ENCODE measurements at regions not wholly inside any gene's neighbourhood (a gene's known extent, or its start where the extent isn't known, plus 50 kb on each side); places are given as distances from the start of the nearest gene placed in this dataset.

GRCh38 chr9:95691435-95691834, 174.7 kb upstream of the PTCH1 start:
- TF ChIP-seq ZNF488 (tag by site-specific recombination; IDR thresholded peaks at IDR 0.05): no peak
- TF ChIP-seq ZBTB49 (tag by site-specific recombination; IDR thresholded peaks at IDR 0.05; ENCODE audit: low read depth): no peak
- no peak for TF ChIP-seq ZNF121 (tag by site-specific recombination; IDR thresholded peaks at IDR 0.05)
- no peak for TF ChIP-seq CTCF (tag by site-specific recombination; IDR thresholded peaks at IDR 0.05)
- TF ChIP-seq MZF1 (tag by site-specific recombination; IDR thresholded peaks at IDR 0.05; ENCODE audit: borderline replicate concordance): no peak
- no peak for TF ChIP-seq ZNF560 (tag by site-specific recombination; IDR thresholded peaks at IDR 0.05; ENCODE audit: borderline replicate concordance)
- no peak for TF ChIP-seq ZBTB21 (tag by site-specific recombination; IDR thresholded peaks at IDR 0.05)
- TF ChIP-seq ZNF449 (tag by site-specific recombination; IDR thresholded peaks at IDR 0.05): no peak
- TF ChIP-seq ZSCAN4 (tag by site-specific recombination; IDR thresholded peaks at IDR 0.05): no peak
- TF ChIP-seq ZNF518A (tag by site-specific recombination; conservative IDR thresholded peaks at IDR 0.05; ENCODE audit: low read depth): no peak
- no peak for TF ChIP-seq ZBTB26 (tag by site-specific recombination; optimal IDR thresholded peaks at IDR 0.05)
- no peak for TF ChIP-seq ZFP3 (tag by site-specific recombination; IDR thresholded peaks at IDR 0.05; ENCODE audit: low read depth)
- no peak for TF ChIP-seq MEIS1 (CRISPR knock-in tag; IDR thresholded peaks at IDR 0.05; ENCODE audit: borderline replicate concordance)
- no peak for TF ChIP-seq ZBTB1 (tag by site-specific recombination; IDR thresholded peaks at IDR 0.05)
